Pancreas (tissue), 10 donors: ENCODE measurements at regions not wholly inside any gene's neighbourhood (a gene's known extent, or its start where the extent isn't known, plus 50 kb on each side); places are given as distances from the start of the nearest gene placed in this dataset.

Source experiments
- ATAC-seq, 4 donors: fragments of 200-7000 bp; cut with Tn5 transposase; one replicate each; pipeline versions ENCODE4 v1.8.0 to v1.9.1; 2020; ENCODE audit warnings: mild to moderate bottlenecking in 4 of 4, moderate library complexity in 4 of 4
- DNase-seq, 6 donors: peaks; one replicate each; pipeline ENCODE4 v3.0.0-alpha.2; 2020
- FAIRE-seq: peaks from 2 replicates; lab custom pipeline; 2012; peaks lifted over from hg19 to GRCh38; lab: Jason Lieb, UNC
- H3K27ac ChIP-seq, 4 donors: fragments of 200-600 bp; sonication (generic); 1 replicate in 3 of 4; 2 replicates in 1 of 4; pipeline versions ENCODE4 v1.5.0 to v1.8.0; 2020
- H3K27me3 ChIP-seq, 4 donors: fragments of 200-600 bp; one replicate each; pipeline ENCODE4 v1.8.0; 2021
- H3K36me3 ChIP-seq, 3 donors: fragments of 200-600 bp; sonication (generic) in 1 of 3; one replicate each; pipeline versions ENCODE4 v1.5.0 to v1.8.0; 2020 to 2021
- H3K4me1 ChIP-seq, 3 donors: fragments of 200-600 bp; one replicate each; pipeline ENCODE4 v1.8.0; 2021
- H3K4me3 ChIP-seq, 4 donors: fragments of 200-600 bp; sonication (generic) in 2 of 4; one replicate each; pipeline versions ENCODE4 v1.5.0 to v1.8.0; 2020 to 2021
- H3K9me3 ChIP-seq, 4 donors: fragments of 200-600 bp; one replicate each; pipeline ENCODE4 v1.8.0; 2021
- WGBS, 2 donors: extraction: QIAGEN DNeasy Blood & Tissue Kit; methylation state at CpG; one replicate each; pipeline ENCODE4 v1.1.7; 2013; 5-methylcytosine and 5-hydroxymethylcytosine counted together
- intact Hi-C, 3 donors: fragments of 100-400 bp; cut with DNase I; formaldehyde crosslinking; loops; one replicate each; pipeline versions ENCODE4 v1.11.1 to v1.14.2; 2022
- TF ChIP-seq, protein P1 (sequence below), 4 donors: fragments of 200-600 bp; sonication (generic) in 3 of 4; IDR thresholded peaks; one replicate each; pipeline versions ENCODE4 v1.5.0 to v1.8.0; 2021; ENCODE audit warnings: antibody characterized with exemption in 4 of 4
- donor health status: healthy with polysubstance abuse.
- donor health status: DM: no; HTN: no; CAD: no; lungs with moderate emphysema.
- donor health status: DM: no; HTN: no; CAD: no.
- donor health status: control.
- donor health status: control.
- donor health status: Bipolar disorder and iron deficiency.
- donor health status: DM: yes; HTN: yes; CAD: no.
- donor health status: DM: no; HTN: no; CAD: no.
- donor health status: DM: no; HTN: no; CAD: no.
- donor health status: DM: yes; HTN: yes; CAD: no.

DNA sequence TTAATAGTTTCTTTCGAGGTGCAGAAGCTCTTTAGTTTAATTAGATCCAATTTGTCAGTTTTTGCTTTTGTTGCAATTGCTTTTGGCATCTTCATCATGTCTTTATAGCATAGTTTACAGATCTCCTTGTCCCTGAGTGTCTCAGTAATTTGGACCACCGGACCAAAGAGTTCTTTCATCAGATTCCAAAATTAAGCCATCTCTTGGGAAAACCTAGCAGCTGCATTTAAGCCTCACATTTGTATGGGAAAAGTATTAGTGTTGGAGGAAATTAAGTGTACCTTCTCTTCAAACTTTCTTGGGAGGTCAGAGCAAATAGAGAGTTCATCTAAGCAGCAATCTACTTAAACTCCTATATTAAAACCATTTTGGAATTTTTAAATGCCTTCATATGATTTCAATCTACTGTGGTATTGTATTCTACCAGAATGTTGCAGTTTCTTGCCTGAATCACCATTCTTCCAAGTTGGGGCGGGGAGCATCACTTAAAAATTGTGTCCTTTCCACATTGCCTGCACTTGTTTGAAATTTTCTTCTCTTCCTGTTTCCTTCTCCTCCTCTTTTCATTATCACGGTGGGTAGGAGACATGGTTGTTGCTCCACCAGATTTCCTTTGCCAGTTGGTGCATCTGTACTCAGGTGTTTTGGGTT, 97.3 kb upstream of the DAB2 start:
- no peaks in the 10 kb centered on the region for H3K27me3 ChIP-seq
- TF ChIP-seq, protein P1, sequence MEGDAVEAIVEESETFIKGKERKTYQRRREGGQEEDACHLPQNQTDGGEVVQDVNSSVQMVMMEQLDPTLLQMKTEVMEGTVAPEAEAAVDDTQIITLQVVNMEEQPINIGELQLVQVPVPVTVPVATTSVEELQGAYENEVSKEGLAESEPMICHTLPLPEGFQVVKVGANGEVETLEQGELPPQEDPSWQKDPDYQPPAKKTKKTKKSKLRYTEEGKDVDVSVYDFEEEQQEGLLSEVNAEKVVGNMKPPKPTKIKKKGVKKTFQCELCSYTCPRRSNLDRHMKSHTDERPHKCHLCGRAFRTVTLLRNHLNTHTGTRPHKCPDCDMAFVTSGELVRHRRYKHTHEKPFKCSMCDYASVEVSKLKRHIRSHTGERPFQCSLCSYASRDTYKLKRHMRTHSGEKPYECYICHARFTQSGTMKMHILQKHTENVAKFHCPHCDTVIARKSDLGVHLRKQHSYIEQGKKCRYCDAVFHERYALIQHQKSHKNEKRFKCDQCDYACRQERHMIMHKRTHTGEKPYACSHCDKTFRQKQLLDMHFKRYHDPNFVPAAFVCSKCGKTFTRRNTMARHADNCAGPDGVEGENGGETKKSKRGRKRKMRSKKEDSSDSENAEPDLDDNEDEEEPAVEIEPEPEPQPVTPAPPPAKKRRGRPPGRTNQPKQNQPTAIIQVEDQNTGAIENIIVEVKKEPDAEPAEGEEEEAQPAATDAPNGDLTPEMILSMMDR (IDR thresholded peaks at IDR 0.05) = no peak
- WGBS, 2 donors = 56 to 69% methylated on average over 4 of the region's 4 CpGs
- H3K9me3 ChIP-seq = no peaks in the 10 kb centered on the region
- intact Hi-C loops = no loop called here
- FAIRE-seq (no peak), ATAC-seq (no peak), DNase-seq (no peak)
- H3K27ac ChIP-seq = no peak overlapping the region
- H3K36me3 ChIP-seq = no peaks in the 10 kb centered on the region
- no peak overlapping the region for H3K4me3 ChIP-seq
- peaks cover 0 to 7% (median 0%) of the 10 kb centered on the region in 3 donors for H3K4me1 ChIP-seq

GRCh38 chr5:39521098-39521860, 96.5 kb upstream of the DAB2 start:
- ATAC-seq = no peak
- TF ChIP-seq, protein P1 (IDR thresholded peaks at IDR 0.05) = no peak
- Histone ChIP-seq H3K27ac (no peak overlapping the region), H3K36me3 (no peaks in the 10 kb centered on the region), H3K27me3 (no peaks in the 10 kb centered on the region), H3K4me3 (no peak overlapping the region), H3K9me3 (no peaks in the 10 kb centered on the region), H3K4me1 (peaks cover 0 to 7% (median 0%) of the 10 kb centered on the region in 3 donors)
- no peak for FAIRE-seq
- no peak for DNase-seq
- WGBS, 2 donors = 57 to 69% methylated on average over 2 of the region's 2 CpGs
- intact Hi-C loops = no loop called here

GRCh38 chr5:39520232-39520572, 95.4 kb upstream of the DAB2 start:
- no peaks in the 10 kb centered on the region for H3K27me3 ChIP-seq
- FAIRE-seq (peak; percentile 70), DNase-seq (no peak), ATAC-seq (peak in 1 of 4 donors; percentile 73)
- TF ChIP-seq, protein P1 (IDR thresholded peaks at IDR 0.05) = no peak
- H3K4me1 ChIP-seq = peaks cover 0 to 7% (median 0%) of the 10 kb centered on the region in 3 donors
- H3K4me3 ChIP-seq = no peak overlapping the region
- no peak overlapping the region for H3K27ac ChIP-seq
- H3K36me3 ChIP-seq = no peaks in the 10 kb centered on the region
- WGBS, 2 donors = 75 to 85% methylated on average over 3 of the region's 3 CpGs
- intact Hi-C loops = no loop called here
- no peaks in the 10 kb centered on the region for H3K9me3 ChIP-seq

- FAIRE-seq (no peak), DNase-seq (no peak), ATAC-seq (peak in 2 of 4 donors; percentile 23 to 38)
- no peaks in the 10 kb centered on the region for H3K27me3 ChIP-seq
- no peaks in the 10 kb centered on the region for H3K9me3 ChIP-seq
- WGBS, 2 donors = 60 to 66% methylated on average over 3 of the region's 3 CpGs
- no peak overlapping the region for H3K4me3 ChIP-seq
- intact Hi-C loops = no loop called here
- no peaks in the 10 kb centered on the region for H3K36me3 ChIP-seq
- peaks cover 0 to 7% (median 0%) of the 10 kb centered on the region in 3 donors for H3K4me1 ChIP-seq
- H3K27ac ChIP-seq = no peak overlapping the region
- TF ChIP-seq, protein P1 (IDR thresholded peaks at IDR 0.05) = no peak
Measured at GRCh38 chr5:39519566-39520231, 94.9 kb upstream of the DAB2 start.
